Hematopoietic multipotent progenitor cell treated with erythropoietin and hydrocortisone succinate and interleukin-3 and kit ligand, for 17 days (in vitro differentiated cells): ENCODE measurements at regions not wholly inside any gene's neighbourhood (a gene's known extent, or its start where the extent isn't known, plus 50 kb on each side); places are given as distances from the start of the nearest gene placed in this dataset.
"Not testable (repeated sequence)": the region's sequence is repeated elsewhere in the genome, so short reads cannot be mapped to it uniquely, and the experiment has no call there.

Experiments
- DNase-seq: peaks from one replicate; pipeline ENCODE4 v3.0.0-alpha.2; 2015; ENCODE audit warnings: low spot score

DNA sequence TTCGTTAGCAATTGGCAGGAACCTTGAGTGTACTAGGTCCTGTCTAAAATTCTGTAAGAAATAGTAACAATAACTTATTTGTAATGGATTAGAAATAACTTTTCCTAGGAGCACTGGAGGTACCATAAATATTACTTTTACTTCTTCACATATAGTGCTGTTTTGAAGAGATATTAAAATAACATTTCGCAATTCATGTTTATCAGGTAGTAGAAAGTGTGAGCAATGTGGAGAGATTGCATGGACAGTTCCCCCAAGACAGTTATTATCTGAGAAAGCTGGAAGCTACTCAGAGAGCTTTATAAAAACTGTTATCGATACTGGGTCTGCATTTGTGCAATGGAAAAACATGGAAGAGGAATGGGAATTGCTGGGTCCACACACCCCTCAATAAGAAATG, 128.5 kb upstream of the KIF26B start:
- DNase-seq = no peak

GRCh38 chr1:245025525-245025924, 129.3 kb upstream of the KIF26B start:
- DNase-seq = no peak

- DNase-seq = no peak
Observed at GRCh38 chr1:245023222-245023621, 131.6 kb upstream of the KIF26B start.

DNA sequence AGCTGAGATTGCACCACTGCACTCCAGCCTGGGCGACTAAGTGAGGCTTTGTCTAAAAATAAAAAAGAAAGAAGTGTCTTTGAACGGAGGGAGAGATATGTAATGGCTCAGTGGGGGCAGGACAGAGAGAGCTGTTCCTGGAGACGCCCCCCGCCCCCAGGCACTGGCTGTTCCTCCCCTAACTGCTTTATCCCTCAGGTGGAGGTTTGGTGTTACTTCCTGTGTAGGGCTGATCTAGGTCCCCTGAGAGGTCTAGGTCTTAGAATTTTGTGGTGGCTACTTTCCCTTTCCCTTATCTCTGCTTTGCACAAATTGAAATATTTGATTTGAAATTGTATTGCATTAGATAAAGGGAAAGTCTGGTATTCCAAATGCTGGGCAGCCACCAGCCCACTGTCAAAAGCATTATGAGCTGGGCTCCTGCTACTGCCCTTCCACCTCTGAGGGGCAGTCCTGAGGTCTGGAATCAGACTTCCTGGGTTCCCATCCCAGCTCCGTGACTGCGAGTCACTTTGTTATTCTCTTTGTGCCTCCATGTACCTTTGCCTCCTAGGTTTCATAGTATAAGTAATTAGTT, 134.8 kb upstream of the KIF26B start:
- DNase-seq = no peak

DNA sequence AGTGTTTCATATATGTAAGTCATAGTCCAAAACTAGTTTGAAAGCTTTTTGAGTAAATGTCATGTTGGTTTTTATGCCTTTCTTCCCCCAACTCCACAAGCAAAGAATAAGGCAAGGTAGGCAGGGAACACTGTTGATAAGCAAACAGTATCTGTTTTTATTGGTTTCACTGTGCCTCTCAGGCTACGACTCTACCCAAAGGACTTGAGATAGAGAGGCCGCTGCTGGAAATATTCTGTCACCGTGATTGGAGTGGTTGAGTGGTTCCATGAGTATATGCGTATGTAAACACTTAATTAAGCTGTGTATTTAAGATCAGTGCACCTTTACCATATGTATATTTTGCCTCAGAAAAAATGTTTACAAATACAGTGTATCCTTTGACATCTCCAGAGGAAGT, 138.1 kb upstream of the KIF26B start:
- DNase-seq = no peak

DNA sequence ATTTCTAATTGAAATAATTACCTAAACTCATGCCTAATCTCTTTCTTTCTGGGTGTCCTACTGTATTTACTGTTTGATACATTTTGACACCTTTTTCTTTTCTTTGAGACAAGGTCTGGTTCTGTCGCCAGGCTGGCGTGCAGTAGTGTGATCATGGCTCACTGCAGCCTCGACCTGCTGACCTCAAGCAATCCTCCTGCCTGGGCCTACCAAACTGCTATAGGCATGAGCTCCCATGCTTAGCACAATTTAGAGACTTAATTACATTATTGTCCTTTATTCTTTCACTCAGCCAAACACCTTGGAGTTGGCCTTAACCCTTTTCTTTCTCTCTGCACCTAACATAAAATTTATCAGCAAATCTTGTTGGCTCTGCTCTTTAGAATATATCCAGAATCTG, 139.8 kb upstream of the KIF26B start:
- no peak for DNase-seq

GRCh38 chr1:245014247-245015029, 140.3 kb upstream of the KIF26B start:
- no peak for DNase-seq

DNA sequence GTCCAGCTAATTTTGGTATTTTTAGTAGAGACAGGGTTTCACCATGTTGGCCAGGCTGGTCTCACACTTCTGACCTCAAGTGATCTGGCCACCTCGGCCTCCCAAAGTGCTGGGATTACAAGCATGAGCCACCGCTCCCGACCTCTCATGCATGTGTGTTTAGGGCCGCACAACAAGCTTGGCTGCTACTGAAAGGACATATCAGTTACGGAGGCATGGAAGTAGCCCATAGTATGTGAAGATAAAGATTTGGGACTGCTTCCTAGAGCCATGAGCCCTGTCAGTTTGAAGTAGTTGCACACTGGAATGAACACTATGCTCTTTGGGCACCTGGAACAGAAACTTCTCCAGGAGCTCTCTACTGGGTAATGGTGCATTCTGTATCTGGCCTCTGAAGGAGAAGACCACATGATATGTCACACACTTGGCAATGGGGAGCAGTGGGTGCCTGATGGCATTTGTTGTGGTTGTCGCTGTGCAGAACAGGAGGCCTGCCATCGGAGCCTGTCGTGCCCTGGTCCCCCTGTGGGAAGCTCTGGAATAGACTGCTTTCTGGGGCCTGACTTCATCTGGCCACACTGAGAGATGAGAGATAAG, 144.7 kb upstream of the KIF26B start:
- DNase-seq = no peak

GRCh38 chr1:245008761-245009160, 144.4 kb upstream of the HNRNPU start:
- no peak for DNase-seq

GRCh38 chr1:245007852-245008251, 143.5 kb upstream of the HNRNPU start:
- no peak for DNase-seq

DNA sequence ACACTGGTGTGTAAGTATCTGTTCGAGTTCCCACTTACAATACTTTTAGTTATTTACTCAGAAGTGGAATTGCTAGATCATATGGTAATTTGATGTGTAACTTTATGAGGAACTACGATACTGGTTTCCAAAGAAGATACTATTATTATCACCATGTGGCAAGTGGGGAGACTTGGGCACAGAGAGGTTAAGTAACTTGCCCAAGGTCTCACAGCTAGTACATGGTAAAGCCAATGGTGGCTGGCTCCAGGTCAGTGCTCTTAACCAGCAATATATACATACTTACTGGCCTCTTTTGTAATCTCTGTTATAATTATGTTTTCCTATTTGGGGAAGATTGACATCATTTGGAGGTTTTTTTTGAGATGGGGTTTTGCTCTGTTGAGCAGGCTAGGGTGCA, 138.9 kb upstream of the HNRNPU start:
- no peak for DNase-seq

DNA sequence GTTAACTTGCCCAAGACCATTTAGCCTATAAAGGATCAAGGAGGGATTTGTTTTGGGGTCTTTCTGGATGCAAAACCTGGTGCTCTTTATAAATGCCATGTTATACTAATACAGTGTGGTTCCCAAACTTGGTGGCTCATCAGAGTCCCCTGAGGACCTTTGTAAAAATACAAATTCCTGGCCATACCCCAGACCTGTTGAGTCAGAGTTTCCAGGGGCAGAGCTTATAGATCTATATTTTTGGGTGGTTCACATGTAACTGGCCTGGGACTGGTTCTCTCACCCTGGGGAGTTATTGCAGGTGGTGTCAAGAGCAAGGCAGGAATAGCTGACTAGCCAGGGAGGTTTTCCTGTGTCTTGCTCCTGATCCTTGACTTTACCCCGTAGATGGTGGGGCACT, 136.9 kb upstream of the HNRNPU start:
- no peak for DNase-seq

DNA sequence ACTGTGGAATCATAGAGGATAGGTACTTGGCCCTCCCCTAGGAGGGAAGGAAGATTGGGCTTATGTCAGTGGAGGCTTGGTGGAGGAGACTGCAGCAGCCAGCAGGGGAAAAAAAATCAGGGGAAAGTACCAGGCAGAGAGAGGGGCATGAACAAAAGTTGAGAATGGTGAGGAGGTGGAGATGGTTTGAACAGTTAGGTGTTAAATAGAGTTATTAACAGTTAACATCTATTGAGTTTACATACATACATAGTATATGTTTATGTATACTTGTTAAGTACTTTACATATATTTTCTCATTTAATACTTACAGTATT, 136.5 kb upstream of the HNRNPU start:
- no peak for DNase-seq

- DNase-seq = not testable (repeated sequence)
Observed at GRCh38 chr1:244999644-245000043, 135.3 kb upstream of the HNRNPU start.

DNA sequence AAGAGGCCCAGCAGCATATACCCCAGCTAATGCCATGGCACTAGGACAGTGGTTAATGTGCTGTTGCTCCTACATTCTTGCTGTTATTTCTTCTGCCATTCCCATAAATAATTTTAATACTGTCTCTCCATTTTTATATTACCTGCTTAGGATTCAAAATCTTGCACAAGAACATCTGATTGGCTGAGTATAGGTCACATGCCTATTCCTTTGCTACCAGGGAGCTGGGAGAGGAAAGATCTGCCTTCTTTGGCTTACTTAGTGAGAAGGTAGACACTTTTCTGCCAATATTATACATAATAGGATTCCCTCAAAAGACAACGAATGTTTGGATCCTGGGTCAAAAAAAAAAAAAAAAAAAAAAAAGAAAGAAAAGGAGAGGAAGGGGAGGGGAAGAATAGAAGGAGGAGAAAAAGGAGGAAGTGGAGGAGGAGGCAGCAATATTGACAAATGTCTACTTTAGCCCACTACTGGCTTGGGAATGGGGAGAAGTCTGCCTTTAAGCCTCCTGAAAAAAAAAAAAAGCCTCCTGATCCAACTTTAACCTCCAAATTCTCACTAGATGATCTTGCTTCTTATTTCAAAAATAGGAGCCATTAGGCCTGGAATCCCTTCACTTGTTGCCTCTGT, 134.5 kb upstream of the HNRNPU start:
- no peak for DNase-seq

GRCh38 chr1:244995602-244996400, 131.5 kb upstream of the HNRNPU start:
- no peak for DNase-seq

- DNase-seq = no peak
Observed at GRCh38 chr1:244992833-244993232, 128.5 kb upstream of the HNRNPU start.

GRCh38 chr1:244989813-244990212, 125.5 kb upstream of the HNRNPU start:
- DNase-seq = no peak

DNA sequence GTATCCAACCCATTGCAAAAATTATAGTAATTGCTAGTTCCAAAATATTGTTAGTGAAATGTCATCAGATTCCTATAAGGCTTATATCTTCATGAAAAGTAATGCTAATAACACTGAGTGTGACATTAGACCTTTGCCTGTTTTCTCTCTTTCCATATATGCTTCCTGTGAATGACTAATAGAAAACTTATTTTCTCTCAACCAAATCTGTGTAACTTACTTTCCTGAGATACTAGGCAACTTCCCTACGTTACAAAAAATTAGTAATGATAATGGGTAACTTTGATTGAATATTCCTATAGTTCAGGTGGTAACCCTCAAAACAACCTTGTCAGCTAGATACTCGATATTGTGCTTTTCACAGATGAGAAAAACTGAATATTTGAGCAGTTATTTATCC, 124.2 kb upstream of the HNRNPU start:
- no peak for DNase-seq

DNA sequence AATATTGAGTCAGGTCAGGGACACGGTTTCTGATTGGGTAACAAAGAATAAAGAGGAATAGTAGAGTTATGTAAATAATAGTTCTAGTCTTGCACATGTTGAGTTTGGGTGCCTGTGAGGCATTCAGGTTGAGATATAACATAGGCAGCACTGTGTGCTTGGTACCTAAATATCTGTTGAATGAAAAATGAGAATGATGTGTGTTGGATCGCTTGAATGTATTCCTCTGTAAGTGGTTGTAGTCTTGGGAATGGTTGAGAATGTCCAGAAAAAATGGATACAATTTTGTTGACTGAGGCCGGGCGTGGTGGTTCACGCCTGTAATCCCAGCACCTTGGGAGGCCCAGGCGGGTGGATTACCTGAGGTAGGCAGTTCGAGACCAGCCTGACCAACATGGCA, 116.3 kb upstream of the HNRNPU start:
- DNase-seq = no peak

- DNase-seq = no peak
Observed at GRCh38 chr1:244974550-244974949, 110.2 kb upstream of the HNRNPU start.

DNA sequence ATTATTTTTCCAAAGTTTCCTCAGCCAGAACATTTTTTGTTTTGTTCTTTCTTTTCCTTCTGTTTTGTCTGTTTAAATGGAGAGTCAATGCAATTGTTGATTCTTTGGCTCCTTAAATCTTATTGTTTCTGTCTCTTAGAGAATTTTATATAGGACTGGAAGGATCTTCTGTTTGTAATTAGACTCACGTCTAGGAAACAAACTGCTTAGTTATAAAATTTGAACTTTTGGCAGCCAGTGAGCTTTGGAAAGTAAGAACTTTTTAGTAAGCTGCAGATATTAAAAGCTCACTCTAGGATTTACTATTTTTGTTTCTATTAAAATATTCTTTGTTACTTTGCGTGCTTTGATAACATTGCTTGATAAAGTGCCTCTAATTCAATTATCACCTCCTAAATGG, 109.8 kb upstream of the HNRNPU start:
- no peak for DNase-seq
